ENCODE measurements at regions not wholly inside any gene's neighbourhood (a gene's known extent, or its start where the extent isn't known, plus 50 kb on each side); places are given as distances from the start of the nearest gene placed in this dataset.

- Histone ChIP-seq H3K36me3 (ENCODE audit: low read length) (no peaks in the 10 kb centered on the region), H2AFZ (ENCODE audit: low read depth, low read length, severe bottlenecking) (no peak overlapping the region), H3K27me3 (ENCODE audit: low read length) (no peaks in the 10 kb centered on the region), H3F3A (ENCODE audit: insufficient read depth) (no peaks in the 10 kb centered on the region), H3K79me2 (ENCODE audit: insufficient read depth, low read length) (no peaks in the 10 kb centered on the region), H3K4me3 (ENCODE audit: insufficient read depth, low read length, poor library complexity, severe bottlenecking) (no peak overlapping the region), H3K9me2 (replicated peaks; ENCODE audit: insufficient read depth, low read length) (no peaks in the 10 kb centered on the region), H4K20me1 (ENCODE audit: low read depth, low read length) (no peaks in the 10 kb centered on the region), H3K4me2 (ENCODE audit: low read depth, low read length, poor library complexity, severe bottlenecking) (no peak overlapping the region), H3K9ac (ENCODE audit: low read length) (no peak overlapping the region), H3K9me3 (ENCODE audit: insufficient read depth, low read length) (no peaks in the 10 kb centered on the region), H3K27ac (ENCODE audit: low read depth, low read length) (no peak overlapping the region)
- no peak for TF ChIP-seq CTCF (IDR thresholded peaks at IDR 0.05; ENCODE audit: insufficient read depth, low read length, poor library complexity, severe bottlenecking)
- no peak for TF ChIP-seq EZH2phosphoT487 (conservative IDR thresholded peaks at IDR 0.05; ENCODE audit: low read length)
Observed at GRCh38 chr6:41476401-41476800, 69.8 kb upstream of the FOXP4 start.

GRCh38 chr6:41477572-41477971 lies 68.6 kb upstream of the FOXP4 start:
- H4K20me1 ChIP-seq (ENCODE audit: low read depth, low read length): no peaks in the 10 kb centered on the region
- no peaks in the 10 kb centered on the region for H3K9me3 ChIP-seq (ENCODE audit: insufficient read depth, low read length)
- H3K27me3 ChIP-seq (ENCODE audit: low read length): no peaks in the 10 kb centered on the region
- H3K4me2 ChIP-seq (ENCODE audit: low read depth, low read length, poor library complexity, severe bottlenecking): no peak overlapping the region
- H3K9ac ChIP-seq (ENCODE audit: low read length): no peak overlapping the region
- no peaks in the 10 kb centered on the region for H3K36me3 ChIP-seq (ENCODE audit: low read length)
- H2AFZ ChIP-seq (ENCODE audit: low read depth, low read length, severe bottlenecking): no peak overlapping the region
- H3F3A ChIP-seq (ENCODE audit: insufficient read depth): no peaks in the 10 kb centered on the region
- H3K9me2 ChIP-seq (replicated peaks; ENCODE audit: insufficient read depth, low read length): no peaks in the 10 kb centered on the region
- no peak overlapping the region for H3K4me3 ChIP-seq (ENCODE audit: insufficient read depth, low read length, poor library complexity, severe bottlenecking)
- TF ChIP-seq EZH2phosphoT487 (conservative IDR thresholded peaks at IDR 0.05; ENCODE audit: low read length): no peak
- TF ChIP-seq CTCF (IDR thresholded peaks at IDR 0.05; ENCODE audit: insufficient read depth, low read length, poor library complexity, severe bottlenecking): no peak
- H3K79me2 ChIP-seq (ENCODE audit: insufficient read depth, low read length): no peaks in the 10 kb centered on the region
- H3K27ac ChIP-seq (ENCODE audit: low read depth, low read length): no peak overlapping the region

- Histone ChIP-seq H4K20me1 (ENCODE audit: low read depth, low read length) (no peaks in the 10 kb centered on the region), H3K4me2 (ENCODE audit: low read depth, low read length, poor library complexity, severe bottlenecking) (no peak overlapping the region), H3K9me3 (ENCODE audit: insufficient read depth, low read length) (no peaks in the 10 kb centered on the region), H3K9me2 (replicated peaks; ENCODE audit: insufficient read depth, low read length) (no peaks in the 10 kb centered on the region), H3K27me3 (ENCODE audit: low read length) (no peaks in the 10 kb centered on the region), H3K79me2 (ENCODE audit: insufficient read depth, low read length) (no peaks in the 10 kb centered on the region), H3K36me3 (ENCODE audit: low read length) (no peaks in the 10 kb centered on the region), H3K27ac (ENCODE audit: low read depth, low read length) (no peak overlapping the region), H3K4me3 (ENCODE audit: insufficient read depth, low read length, poor library complexity, severe bottlenecking) (no peak overlapping the region), H2AFZ (ENCODE audit: low read depth, low read length, severe bottlenecking) (no peak overlapping the region), H3F3A (ENCODE audit: insufficient read depth) (no peaks in the 10 kb centered on the region), H3K9ac (ENCODE audit: low read length) (no peak overlapping the region)
- no peak for TF ChIP-seq EZH2phosphoT487 (conservative IDR thresholded peaks at IDR 0.05; ENCODE audit: low read length)
- TF ChIP-seq CTCF (IDR thresholded peaks at IDR 0.05; ENCODE audit: insufficient read depth, low read length, poor library complexity, severe bottlenecking): no peak
Observed at GRCh38 chr6:41483943-41484342, 62.2 kb upstream of the FOXP4 start.
